ENCODE measurements at regions not wholly inside any gene's neighbourhood (a gene's known extent, or its start where the extent isn't known, plus 50 kb on each side); places are given as distances from the start of the nearest gene placed in this dataset.

DNA sequence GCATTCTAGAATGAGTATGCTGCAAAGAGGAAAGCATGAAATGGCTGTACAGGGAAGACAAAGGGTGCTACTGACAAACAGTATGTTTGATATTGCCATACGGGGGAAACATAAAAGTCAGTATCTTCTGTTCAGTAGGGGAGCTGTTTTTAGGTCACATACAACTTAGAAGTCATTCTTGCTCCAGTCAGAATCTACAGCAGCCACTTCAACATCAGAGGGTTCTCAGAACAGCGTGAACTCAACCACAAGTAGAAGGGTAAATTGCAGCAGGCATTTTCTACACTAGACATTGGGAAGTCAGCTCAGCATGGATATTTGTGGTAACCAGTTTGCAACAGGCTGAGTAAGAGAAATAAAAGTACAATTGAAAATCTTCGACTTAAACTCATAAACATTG lies 1241.8 kb upstream of the GOT2 start:
- TF ChIP-seq EP300 (IDR thresholded peaks at IDR 0.05; ENCODE audit: low read depth) (no peak), POLR2A (IDR thresholded peaks at IDR 0.05) (no peak), POLR2AphosphoS5 (IDR thresholded peaks at IDR 0.05) (no peak)
- TF ChIP-seq, protein P1, sequence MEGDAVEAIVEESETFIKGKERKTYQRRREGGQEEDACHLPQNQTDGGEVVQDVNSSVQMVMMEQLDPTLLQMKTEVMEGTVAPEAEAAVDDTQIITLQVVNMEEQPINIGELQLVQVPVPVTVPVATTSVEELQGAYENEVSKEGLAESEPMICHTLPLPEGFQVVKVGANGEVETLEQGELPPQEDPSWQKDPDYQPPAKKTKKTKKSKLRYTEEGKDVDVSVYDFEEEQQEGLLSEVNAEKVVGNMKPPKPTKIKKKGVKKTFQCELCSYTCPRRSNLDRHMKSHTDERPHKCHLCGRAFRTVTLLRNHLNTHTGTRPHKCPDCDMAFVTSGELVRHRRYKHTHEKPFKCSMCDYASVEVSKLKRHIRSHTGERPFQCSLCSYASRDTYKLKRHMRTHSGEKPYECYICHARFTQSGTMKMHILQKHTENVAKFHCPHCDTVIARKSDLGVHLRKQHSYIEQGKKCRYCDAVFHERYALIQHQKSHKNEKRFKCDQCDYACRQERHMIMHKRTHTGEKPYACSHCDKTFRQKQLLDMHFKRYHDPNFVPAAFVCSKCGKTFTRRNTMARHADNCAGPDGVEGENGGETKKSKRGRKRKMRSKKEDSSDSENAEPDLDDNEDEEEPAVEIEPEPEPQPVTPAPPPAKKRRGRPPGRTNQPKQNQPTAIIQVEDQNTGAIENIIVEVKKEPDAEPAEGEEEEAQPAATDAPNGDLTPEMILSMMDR (IDR thresholded peaks at IDR 0.05): no peak
